ACHN (cell line): ENCODE measurements at regions not wholly inside any gene's neighbourhood (a gene's known extent, or its start where the extent isn't known, plus 50 kb on each side); places are given as distances from the start of the nearest gene placed in this dataset.

Experiments used
- DNase-seq: peaks from one replicate; pipeline ENCODE4 v3.0.0-alpha.2; 2015
- in situ Hi-C: cut with HindIII; loops from 2 replicates; pipeline ENCODE4 v1.10.0; 2017; ENCODE audit warnings: low sequenced_read_pairs, low pct_ligation_motif_present, low pct_unique_long_range_greater_than_20kb

GRCh38 chr2:128545829-128546228 is 227.2 kb upstream of the HS6ST1 start:
- in situ Hi-C loops: no loop called here
- DNase-seq: no peak

DNA sequence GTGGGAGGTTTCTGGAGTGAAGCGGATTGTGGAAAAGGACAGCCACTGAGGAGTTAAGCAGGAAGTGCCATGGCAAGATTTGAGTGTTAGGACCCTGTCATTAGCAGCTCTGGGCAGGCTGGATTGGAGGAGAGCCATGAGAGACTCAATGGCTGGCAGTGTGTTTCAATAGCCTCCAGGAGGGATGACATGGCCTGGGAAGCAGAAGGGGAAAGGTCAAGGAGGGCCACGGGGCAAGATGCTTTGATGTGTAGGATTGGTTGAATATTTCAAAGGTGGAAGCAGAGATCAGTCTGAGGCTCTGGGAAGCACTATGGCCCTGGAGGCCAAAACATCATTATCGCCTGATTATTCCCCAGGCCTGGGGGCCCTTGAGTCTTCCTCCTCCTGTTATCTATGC is 229.0 kb upstream of the HS6ST1 start:
- no peak for DNase-seq
- in situ Hi-C loops: no loop called here

DNA sequence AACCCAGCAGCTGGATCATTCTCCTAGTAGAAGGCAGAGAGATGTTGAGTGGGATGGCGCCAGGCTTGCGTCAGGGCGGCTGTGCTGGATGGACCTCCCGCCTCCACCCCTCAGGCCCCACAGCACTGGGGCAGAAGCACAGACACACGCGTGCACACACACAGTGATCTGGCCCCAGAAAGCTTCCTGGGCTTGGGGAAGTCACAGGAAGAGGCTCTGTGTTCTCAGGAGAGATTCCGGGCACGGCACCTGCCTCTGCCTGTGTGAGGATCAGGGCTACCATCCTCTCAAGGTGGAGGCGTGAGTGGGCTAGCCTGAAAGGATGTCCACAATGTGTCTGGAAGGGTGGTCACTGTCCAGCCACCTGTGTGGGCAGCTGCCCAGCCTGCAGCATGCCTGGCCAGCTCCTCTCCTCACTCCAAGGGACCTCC is 229.8 kb upstream of the HS6ST1 start:
- DNase-seq: no peak
- in situ Hi-C loops: no loop called here

GRCh38 chr2:128549094-128549493 is 230.4 kb upstream of the HS6ST1 start:
- in situ Hi-C loops: no loop called here

GRCh38 chr2:128549646-128550260 is 231.1 kb upstream of the HS6ST1 start:
- in situ Hi-C loops: no loop called here

More at GRCh38 chr2:128549094-128549493, 230.4 kb upstream of the HS6ST1 start:
- DNase-seq: no peak

DNA sequence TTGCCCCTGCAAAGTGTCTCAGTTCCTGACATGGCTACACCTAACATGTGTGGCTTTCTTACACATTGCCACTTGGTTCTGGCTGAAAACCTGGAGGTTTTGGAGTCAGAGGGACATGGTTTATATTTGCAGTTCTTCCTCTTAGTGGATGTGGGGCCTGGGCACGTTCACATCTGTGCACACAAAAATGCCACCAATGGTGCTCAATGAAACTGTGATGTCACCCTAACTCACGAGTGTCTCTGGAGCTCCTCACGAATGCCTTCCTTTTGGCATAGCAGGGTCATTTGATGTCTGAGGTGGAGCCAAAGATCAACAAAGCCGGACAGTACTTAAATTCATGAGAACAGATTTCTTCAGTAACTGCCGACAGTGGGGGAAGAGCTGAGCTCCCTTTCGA is 231.7 kb upstream of the HS6ST1 start:
- DNase-seq: no peak
- in situ Hi-C loops: no loop called here

More at GRCh38 chr2:128549646-128550260, 231.1 kb upstream of the HS6ST1 start:
- DNase-seq: no peak

DNA sequence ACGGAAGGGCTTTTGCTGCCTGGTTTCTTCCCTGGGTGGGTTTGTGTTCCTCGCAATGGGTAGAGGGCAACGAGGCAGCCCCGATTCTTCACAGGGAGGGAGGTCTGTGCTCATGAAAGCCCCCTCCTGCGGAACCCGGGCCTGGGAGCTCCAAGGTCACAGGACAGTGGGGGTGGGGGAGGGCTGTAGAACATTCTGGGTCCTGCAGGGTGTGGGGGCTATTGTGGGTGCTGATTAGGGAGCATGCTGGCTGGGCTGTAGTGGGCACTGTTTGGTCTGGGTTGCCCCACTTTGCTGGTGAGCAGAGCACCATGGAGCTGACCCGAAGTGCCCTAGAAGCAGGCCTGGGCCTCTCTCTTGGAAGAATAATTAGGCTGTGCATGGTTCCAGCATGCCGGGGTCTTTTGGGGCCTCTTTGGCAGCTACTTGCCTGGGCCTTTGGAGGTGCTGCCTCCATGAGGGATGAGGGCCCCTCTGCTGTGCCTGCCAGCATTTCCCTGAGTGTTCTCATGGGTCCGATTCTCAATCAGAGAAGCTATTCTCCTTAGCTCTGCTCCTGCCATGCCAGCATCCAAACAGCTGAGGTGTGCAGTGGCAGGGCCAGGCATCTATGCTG is 232.2 kb upstream of the HS6ST1 start:
- no peak for DNase-seq
- in situ Hi-C loops: no loop called here

- in situ Hi-C loops: no loop called here
- no peak for DNase-seq
These were observed 232.8 kb upstream of the HS6ST1 start for GRCh38 chr2:128551435-128551834.

DNA sequence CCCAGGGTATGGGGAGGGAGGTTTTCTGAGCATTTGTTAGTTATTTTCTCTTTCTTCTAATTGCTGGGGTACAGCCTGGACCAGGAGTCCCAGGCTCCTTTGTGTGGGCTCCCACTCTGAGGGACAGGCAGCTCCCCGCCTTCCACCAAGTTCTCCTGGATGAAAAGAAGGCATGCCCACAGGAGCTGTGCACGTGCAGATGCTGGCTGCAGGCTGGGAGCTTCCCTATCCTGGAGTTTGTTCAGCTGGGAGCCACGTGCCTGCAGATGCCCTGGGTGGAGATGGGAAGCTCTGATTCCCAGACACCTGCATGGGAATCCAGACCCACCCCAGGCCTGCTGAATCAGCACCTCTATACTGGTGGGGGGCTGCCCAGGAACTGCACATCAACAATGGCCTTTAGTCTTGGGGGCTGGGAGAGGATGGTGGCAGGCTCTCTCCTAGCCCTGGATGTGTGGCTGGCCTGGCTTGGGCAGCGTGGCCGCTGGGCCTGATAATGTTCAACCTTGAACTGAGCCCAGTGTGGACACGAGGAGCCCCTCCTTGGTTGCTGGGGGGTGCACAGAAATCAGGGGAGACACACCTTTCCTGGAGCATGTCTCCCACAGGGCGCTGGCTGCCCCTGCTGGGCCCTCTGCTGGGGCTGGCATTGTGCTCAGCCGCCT is 233.6 kb upstream of the HS6ST1 start:
- in situ Hi-C loops: no loop called here
- DNase-seq: no peak

GRCh38 chr2:128552806-128553551 is 234.3 kb upstream of the HS6ST1 start:
- in situ Hi-C loops: no loop called here
- DNase-seq: no peak

GRCh38 chr2:128554151-128554769 is 235.6 kb upstream of the HS6ST1 start:
- in situ Hi-C loops: no loop called here
- no peak for DNase-seq

DNA sequence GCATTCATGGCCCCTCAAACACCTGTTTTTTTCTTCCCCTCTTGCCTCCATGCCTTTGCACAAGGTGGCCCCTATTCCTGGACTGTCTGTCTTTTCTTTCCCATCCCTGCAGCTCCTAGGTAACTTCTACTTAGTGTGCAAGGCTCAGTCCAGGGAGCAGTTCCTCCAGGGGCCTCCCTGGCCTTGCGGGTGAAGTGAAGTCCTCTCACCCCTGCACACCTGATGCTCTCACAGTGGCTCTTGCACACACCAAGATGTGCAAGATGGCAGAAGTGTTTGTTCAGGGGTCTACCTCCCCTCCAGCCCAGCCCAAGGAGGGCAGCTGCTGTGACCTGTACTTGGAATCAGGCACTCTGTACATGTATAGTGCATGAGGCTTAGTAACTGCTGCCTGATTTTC is 236.8 kb upstream of the HS6ST1 start:
- no peak for DNase-seq
- in situ Hi-C loops: no loop called here

DNA sequence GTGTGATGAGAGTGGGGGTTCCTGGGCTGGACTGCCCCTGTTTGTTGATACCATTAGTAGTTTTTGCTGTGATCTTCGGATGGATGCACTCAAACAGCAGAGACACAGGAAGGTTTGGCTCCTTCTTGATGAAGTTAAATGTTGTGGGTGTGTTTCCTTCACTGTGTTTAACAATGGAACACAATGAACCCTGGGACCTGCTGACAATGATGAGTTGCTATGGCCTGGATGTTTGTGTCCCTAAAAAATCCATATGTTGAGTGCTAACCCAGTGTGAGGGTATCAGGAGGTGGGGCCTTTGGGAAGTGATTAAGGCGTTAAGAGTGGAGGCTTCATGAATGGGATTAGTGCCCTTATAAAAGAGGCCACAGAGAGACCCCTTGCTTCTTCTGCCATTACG is 237.4 kb upstream of the HS6ST1 start:
- in situ Hi-C loops: no loop called here
- no peak for DNase-seq

DNA sequence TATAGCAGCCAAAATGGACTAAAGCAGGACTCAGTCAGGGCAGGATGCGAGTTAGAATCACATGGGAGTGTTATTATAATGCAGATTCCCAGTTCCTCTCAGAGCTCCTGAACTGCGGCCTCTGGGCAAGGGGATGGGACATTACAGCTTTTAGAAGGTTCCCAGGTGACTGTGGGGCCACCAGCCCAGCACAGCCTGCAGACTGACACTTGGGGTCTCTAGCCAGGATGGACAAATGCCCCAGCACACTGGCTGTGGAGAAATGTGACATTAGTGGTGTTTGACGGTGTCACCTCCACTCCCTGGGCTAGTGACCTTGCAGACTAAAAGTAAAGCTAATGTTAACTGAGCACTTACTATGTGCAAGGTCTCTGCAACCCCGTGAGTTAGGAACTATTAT is 238.0 kb upstream of the HS6ST1 start:
- in situ Hi-C loops: no loop called here
- no peak for DNase-seq

DNA sequence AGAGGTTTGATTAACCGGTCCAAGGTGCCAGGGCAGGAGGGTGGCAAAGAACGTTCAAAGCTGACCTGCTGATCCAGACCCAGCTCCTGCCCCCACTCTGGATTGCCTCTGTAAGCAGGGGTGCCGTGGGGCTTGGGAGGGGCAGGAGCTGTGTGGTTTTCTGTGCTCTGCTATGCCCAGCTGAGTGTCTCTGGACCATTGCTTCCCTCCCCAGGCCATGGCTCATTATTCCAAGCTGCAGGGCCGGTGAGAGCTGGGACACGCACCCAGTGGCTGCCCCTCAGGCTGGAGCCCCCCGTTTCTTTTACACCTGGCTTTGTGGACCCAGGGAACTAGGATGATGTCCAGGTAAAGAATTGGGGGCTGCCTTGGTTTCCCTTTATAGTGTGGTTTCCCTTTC is 238.4 kb upstream of the HS6ST1 start:
- in situ Hi-C loops: no loop called here
- DNase-seq: no peak

DNA sequence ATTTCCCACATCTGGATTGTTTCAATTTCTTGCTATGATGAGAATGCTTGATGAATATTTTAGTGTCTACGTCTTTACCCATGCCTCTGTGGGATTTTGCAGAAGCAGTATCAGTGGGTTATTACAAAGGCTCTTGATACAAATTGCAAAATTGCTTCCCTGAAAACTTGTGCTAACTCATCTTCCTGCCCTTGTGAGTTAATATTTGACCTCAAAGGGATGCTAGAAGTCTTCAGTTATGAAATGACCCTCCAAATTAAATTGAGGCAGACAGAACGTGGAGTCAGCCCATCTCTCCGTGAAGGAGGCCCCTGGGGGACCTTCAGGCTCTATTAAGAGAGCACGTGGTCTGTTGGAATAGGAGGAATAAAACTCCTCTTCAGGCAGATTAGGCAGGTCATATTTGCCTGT is 239.2 kb upstream of the HS6ST1 start:
- no peak for DNase-seq
- in situ Hi-C loops: no loop called here

- in situ Hi-C loops: no loop called here
- no peak for DNase-seq
These were observed 239.8 kb upstream of the HS6ST1 start for GRCh38 chr2:128558441-128558840.

DNA sequence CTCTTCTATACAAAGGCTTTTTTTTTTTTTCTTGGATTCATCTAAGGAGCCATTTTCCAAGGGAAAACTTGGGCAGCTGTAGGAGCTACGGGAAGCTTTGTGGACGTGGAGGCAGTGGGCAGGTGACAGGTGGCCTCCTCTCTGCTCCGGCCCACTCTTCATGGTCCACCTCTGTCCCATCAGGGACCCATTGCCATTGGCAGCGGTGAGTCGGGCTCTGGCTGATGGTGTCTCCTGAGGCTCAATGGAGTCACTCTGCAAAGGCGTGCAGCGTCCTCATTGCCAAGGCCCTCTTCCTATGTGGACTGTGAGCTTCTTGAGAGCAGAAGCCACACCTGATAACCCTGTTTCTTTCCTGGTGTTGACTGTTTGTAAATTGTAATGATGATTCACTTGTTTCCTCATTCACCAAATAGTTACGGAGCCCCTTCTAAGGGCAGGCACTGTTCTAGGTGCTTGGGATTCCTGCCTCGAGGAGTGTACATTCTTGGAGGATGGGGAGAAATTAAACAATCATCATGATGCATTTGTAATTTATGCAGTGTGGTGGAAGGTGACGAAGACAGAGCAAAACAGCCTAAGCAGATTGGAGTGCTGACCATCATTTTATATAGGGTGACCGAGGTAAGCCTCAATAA is 240.3 kb upstream of the HS6ST1 start:
- DNase-seq: no peak
- in situ Hi-C loops: no loop called here
